Activated CD4-positive, alpha-beta T cell treated with anti-CD3 and anti-CD28 coated beads, Interleukin-2, amount 50 U/mL, for 1 hour (primary cell): ENCODE measurements at regions not wholly inside any gene's neighbourhood (a gene's known extent, or its start where the extent isn't known, plus 50 kb on each side); places are given as distances from the start of the nearest gene placed in this dataset.

Source experiments
- DNase-seq: peaks from one replicate; pipeline ENCODE4 v3.0.0-alpha.2; 2020

DNA sequence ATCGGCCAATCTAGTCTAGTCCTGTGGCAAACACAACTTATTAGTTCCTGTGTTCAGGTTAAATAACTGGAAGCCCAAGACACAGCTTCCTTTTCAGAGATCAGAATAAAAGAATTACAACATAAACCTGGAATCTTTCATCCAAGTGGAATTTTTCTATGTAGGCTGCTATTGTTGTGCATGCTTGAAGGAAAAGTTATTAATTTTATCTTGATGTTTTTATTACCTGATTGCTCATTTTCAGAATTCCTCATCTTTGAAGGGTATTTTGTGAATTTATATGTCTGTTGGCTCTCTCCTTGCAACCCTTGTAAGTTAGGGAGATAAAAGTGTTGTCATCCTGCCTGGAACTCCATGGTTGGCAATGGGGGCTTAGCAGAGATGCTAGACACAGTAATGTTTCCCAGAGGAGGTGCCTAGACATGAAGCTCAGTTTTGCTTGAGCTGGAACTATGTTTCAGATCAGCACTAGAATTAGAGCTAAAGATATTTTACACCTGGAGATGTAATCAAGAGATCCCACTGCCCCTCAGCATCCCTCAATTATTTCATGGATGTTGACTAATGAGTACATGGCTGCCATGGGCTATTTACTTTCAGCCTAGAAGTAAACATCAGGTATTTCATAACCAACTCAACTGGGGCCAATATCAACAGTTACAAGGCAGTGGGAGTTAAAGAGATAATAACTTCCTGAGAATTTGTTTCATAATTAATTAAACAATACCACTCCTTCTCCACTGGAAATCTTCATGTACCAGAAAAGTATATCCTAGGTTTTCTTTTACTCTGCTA lies 367.0 kb upstream of the MARCKS start:
- no peak for DNase-seq

DNA sequence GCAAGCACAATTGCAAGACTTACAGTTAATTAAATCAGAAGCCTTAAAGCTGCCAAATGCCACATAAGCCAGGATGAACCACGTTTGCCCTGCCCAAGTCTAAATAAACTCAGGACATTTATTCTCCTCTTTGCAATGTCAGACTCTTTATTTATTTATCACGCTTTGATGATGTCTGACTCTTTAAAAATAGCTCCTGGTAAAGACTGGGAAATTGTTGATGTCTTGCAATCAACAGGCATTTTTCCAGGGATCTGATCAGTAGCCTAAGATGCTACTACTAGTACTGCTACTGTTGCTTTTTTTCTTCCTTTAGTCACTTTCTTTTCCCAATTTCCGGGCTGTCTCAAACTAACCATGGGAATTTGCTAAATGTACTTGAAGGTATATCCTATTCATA lies 365.8 kb upstream of the MARCKS start:
- no peak for DNase-seq

DNA sequence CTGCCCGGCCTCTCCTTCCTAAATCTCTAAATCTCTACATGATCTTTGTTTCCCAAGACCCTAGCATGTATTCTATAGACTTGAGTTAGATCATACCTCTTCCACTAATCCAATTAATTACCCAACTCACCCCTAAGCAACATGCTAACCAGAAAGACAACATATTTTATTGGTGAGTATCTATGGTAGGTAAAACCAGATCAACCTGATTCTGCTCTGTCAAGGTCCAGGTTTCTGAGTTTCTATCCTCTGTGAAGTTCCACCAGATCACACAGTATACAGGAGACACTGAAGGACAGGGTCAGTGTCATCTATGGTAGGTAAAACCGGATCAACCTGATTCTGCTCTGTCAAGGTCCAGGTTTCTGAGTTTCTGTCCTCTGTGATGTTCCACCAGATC lies 363.2 kb upstream of the MARCKS start:
- DNase-seq = no peak

DNA sequence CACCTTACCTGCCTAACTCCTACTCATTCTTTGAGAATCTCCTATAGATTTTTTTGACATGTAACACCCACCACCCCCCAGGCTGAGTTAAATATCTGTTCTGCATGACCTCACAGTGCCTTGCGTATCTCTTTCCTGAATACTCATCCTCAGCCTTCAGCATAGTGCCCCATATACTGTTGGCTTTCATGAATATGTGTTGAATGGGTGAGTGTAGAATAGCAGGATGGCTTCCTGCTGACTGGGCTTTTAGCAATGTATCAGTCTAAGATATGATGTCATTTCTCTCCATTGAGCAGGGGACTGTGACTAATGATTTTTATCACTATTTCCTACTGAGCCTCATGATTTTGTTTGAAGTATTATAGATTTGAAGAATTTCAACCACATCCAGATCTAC lies 361.6 kb upstream of the MARCKS start:
- no peak for DNase-seq

DNA sequence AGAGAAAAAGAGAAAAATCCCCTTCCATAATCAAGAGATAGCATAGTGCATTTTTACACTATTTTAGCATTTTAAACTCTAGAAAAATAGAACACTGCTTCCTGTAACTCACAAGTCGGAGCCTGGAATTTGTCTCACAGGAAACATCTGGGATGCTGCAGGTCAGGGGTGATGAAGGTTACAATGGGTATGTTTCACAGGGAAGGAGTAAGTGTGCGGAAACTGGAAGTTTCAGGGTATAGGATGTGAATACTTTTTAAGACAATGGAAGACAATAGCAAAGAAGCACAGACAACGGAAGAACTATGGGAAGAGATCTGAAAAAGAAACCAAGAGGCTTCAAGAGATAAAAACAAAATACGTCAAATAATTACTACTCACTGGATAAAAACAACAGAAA lies 361.0 kb upstream of the MARCKS start:
- DNase-seq = no peak

DNA sequence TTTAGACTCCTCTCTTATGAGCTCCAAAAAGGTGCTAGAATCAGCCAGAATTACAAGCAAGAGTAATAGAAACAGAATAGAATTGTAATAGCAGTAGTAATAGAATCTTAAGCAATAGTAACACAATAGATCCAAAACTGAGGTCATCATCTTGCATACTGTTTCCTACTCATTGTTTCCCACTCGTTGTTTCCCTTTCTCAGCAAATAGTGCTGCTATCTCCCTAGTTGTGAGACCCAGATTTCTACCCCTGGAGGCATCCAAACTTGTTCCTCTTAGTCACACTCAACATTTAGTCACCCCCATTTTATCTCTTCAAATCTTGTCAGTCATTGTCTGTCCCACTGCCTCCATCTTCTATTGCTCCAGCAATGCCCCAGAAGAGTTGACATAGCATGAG lies 356.9 kb upstream of the MARCKS start:
- DNase-seq = no peak

DNA sequence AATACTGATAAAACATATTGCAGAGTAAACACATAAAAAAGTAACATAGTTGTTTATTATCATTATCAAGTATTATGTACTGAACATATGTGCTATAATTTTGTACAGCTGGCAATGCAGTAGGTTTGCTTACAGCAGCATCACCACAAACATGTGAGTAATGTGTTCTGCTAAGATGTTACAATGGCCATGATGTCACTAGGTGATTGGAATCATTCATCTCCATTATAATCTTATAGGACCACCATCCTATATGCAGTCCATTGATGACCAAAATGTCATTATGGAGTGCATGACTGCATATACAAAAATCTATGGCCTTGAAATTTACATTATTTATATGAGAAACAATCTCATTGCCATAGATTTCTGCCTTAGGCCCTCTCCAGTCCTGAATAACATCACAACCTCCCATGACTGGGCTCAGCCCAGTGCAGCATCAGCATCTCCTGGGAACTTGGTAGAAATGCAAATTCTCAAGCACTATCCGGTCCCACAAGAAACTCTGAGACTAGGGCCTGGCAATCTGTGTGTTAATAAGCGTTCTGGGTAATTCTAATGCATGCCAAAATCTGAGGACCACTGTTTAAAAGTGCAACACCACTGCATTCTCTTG lies 352.0 kb upstream of the MARCKS start:
- no peak for DNase-seq

DNA sequence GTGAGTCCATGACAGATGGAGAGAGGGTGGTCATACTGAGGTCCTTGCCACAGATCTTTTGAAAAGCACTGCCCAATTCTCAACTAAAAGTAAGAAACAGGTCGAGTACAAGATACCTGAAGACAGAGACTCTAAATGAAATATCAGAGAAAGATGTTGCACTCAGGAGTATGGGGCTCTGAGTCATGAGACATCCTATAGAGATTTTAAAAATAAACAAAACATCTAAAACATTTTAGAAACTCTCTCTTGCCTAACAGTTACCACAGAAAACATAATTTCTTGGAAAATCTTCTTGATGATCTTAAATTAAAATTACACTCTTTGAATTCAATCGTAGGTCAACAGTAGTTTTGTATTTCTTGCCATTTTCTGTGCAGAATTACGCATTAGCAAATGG lies 348.9 kb upstream of the MARCKS start:
- DNase-seq = no peak

DNA sequence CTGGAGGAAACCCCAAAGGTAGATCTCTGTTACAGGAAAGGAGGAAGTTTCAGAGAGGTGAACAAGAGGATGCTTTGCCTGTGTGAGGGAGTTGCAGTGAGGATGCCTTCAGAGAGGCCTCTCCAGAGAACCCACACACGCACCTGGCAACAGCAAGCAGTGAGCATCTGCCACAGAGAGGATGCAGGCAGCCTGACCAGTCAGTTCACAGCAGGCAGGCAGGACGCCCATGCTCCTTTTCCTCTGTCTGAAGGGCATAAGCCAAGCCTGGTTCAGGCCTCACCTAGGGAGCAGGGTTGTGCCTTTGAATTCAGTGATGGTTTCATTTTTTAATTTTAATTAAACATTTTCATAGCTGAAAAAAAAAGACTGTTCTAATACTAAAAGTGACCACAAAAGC lies 346.0 kb upstream of the MARCKS start:
- DNase-seq = no peak

DNA sequence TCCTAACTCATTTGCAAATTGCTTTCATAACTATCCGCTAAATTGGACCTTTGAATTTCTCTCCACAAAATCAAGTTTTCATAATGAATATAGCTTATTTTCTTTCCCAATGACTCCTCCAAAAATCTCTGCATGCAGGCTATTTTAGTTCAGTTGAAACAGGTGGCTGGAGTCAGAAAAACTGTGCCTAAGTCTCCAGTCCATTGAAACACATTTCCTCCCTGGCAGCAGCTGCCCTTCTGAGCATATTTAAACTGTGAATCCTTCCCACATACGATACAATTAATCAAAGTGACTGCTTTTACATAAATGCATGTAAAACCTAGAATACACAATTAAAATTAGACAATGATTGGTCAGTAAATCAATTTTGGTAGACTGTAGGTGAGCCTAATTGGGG lies 344.6 kb upstream of the MARCKS start:
- DNase-seq = no peak

DNA sequence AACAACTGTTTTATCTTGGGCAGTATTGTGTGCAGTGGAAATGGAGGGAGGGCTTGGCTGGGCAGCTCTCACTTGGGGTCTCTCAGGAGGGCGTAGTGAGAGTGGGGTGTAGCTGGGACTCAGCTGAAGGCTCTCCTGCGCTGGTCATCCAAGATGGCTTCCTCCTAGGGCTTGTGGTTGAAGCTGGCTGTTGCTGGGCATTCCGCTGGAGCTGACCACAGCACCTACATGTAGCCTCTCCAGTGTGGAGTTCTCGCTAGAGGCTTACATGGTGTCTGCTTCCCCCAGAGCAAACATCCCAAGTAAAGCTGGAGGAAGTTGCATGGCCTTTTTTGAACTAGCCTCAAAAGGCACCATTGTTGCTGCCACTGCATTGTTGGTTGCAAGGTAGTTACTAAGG lies 344.1 kb upstream of the MARCKS start:
- no peak for DNase-seq

DNA sequence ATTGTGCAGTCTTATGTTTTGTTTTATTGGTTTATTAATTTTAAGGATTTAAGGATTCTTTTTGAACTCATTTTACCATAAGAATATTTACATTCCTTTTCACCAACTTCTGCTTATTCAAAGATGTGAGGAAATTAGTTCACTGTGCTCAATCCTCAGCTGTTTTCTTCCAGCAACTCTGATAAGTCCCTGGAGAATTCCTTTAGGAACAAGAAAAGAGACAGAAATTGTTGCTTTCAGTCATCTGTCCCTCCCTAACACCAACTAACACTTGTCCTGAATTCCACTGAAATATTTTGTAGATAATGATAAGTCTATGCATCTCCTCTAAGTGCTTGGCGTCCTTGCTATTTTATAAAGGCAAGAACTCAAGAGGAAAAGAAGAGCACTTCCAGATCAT lies 334.8 kb upstream of the MARCKS start:
- no peak for DNase-seq

DNA sequence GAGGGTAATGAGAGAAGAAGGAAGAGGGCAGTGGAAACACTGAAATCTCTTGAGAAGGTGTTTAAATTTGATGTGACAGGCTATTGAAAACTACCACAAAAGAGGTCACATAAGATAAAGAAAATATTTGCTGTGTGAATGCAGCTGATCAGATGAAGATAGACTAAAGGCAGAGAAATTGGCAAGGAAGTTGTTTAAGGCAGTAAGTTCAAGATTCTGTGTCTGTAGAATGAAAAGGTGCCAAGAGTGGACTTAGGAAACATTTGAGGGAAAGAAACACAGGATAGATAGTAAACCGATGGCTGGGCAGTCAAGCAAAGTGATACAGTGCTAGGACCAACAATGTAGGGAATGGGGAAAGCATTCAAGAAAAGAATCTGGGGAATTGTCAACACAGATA lies 332.3 kb upstream of the MARCKS start:
- DNase-seq = no peak

DNA sequence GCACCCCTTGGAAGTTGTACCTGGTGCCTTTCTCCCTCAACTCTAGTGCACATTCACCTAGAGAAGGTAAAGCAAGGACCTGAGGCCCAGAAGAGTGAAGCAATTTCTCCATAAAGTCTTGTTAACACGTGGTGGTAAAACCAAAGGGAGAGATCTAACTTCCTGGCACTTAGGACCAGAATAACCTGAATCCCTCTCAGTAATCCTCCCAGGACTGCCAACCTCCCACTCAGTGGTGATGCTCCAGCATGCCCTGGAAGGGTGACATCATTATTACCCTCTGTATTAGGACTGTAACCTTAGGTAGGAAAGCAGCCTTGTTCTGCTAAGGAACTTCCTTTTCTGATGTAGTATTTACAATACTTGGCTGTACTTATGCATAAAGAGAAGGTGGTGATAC lies 330.6 kb upstream of the MARCKS start:
- no peak for DNase-seq

DNA sequence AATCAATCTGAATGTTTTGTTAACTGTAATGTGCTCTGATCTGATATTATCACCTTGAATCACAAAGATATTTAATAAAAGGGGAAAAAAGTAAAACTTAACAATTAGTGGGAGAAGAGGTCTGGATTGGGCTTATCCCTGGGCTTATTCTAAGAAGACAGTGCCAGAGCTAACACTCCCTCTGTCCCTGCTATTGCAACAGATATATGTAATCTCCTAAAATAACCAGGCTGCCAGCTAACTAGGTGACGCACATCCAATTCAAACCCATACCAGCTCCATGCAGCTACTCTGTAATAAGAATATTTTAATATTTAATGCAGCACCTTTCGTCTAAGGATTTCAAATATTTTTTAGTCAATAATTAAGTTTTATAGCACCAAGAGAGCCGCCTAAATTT lies 330.1 kb upstream of the MARCKS start:
- no peak for DNase-seq

DNA sequence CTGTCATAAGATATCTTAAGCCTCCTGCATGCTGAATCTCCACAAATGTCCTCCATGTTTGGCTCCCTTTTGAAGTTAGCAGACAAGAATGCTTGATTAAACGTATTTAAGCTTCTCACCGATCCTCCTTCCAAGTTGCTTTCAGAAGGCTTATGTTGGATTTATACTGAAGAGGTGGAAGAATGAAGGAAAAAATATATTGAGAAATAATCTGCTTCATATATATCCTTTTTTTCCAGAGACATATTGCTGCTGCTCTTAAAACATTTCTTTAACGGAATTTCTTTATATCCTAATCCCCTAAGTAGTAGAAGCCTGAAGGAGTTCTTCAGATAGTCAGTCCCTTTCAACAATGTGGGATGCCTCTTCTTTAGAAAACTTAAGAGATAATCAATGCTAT lies 329.0 kb upstream of the MARCKS start:
- DNase-seq = no peak

DNA sequence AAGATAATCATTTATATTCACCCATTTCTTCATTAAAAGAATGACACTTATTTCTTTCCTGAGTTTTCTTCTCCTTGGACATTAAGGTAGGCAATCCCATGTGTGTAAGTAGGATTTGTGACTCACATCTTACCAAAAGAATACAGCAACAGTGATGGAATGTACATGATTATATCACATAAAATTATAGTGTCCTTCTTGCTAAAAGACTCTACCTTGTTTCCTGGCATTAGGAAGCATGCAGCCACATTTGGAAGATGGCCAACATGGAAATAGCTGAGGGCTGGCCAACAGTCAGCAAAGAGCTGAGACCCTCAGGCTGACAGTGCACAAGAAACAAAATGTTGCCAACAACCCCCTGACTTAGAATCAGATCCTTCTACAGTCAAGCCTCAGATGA lies 327.9 kb upstream of the MARCKS start:
- DNase-seq = no peak

DNA sequence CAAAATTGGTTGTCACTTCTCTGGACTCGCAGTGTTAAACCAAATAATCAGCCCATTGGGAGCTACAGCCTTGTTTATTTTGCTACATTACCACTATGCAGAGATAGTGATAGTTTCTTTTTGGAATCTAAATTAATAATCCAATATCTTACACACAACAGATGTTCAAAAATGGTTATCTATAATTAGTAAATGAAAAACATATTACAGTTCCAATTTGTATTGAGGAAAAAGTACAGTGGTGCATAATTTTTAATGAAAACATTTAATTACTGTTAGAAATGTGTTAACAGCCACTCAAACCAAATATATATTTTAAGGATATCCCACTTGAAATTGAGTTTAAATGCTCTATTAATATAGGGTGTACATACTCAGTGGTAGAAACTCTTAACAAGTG lies 327.3 kb upstream of the MARCKS start:
- no peak for DNase-seq

DNA sequence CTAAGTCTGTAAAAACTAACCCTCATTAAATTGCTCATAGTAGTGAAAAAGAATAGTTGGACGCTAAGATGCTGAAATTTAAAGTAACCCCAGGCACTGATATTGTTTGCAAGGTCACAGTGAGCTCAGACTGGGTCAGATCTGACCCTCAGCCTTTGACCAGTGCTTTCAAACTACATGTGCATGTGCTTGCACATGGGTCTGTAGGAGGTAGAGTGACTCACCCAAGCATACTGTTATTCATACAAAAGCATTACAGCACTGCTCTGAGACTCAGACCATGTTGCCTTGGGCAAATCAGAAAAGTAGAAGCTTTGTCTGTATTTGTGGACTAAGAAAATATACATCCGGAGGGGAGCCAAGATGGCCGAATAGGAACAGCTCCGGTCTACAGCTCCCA lies 326.4 kb upstream of the MARCKS start:
- DNase-seq = no peak

DNA sequence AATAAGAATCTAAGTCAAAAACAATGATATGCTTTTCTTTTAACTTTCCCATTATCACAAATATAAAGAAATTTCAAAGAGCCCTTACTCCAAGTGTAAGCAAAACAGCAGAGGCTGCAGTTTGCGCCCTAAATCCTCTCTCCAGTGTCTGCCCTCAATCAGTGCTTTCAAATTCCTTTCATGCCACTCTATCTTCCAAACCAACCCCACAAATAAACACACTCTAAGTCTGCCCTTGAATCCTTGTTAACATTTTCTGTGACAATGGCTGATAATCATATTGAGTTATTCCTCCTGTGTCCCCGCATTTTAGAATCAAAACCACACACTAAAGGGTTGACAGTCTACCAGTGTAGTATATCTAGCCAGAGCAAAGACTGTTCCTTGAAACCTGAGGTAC lies 317.9 kb upstream of the MARCKS start:
- no peak for DNase-seq

DNA sequence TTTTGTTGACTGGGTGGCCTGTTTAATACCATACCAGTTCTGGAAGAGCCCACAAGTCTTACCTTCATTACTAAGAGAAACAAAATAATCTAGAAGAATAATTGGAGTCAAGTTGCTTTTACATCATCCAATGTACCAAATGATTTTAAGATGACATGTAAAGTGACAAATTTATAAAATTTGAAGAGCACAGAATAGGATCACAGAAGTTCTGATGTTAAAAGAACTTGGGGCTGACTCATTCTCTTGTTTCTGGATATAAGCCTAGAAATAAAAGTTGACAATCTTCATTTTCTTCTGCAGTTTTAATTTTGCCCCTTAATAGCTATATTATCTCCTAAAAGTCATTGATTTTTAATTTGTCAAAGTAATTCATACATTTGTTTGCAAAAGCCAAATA lies 317.5 kb upstream of the MARCKS start:
- no peak for DNase-seq

DNA sequence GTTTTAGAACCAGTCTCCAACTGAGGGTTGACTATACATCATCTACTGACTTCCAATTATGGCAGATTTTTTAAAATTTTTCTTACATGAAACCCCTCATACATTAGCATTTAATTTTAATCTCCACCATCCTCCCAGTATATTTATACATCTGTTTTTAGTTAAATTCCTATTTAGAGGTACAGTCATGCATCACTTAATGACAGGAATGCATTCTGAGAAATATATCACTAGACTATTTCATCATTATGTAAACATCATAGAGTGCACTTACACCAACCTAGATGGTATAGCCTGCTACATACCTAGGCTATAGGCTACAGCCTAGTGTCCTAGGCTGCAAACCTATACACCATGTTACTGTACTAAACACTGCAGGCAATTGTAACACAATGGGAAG lies 316.7 kb upstream of the MARCKS start:
- DNase-seq = no peak

DNA sequence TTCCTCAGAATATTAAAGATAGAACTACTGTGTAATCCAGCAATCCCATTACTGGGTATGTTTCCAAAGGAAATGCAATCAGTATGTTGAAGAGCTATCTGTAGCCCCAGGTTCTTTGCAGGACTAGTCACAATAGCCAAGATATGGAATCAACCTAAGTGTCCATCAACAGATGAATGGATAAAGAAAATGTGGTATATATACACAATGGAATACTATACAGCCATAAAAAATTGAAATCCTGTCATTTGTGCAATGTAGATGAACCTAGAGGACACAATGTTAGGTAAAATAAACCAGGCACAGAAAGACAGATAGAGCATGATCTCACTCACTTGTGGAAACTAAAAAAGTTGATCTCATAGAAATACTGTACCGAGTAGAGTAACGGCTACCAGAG lies 306.0 kb upstream of the MARCKS start:
- DNase-seq = no peak

DNA sequence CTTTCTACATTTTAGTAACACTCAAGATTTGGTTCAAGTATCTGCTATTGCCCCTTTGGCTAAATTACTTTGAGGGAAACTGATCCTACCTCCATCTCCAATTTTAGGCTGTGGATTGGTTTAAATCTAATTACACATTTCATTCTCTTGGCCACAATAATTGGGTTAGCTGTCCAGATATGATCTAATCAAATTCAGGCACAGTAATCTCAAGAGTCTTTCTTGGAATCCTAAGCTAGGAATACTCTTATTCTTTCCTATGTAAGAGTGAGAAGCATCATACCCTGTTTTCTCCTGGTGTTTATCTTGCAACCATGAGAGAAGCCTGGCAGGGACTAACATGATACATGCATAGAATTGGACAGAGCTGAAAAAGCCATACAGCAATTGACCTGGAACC lies 300.4 kb upstream of the MARCKS start:
- no peak for DNase-seq

DNA sequence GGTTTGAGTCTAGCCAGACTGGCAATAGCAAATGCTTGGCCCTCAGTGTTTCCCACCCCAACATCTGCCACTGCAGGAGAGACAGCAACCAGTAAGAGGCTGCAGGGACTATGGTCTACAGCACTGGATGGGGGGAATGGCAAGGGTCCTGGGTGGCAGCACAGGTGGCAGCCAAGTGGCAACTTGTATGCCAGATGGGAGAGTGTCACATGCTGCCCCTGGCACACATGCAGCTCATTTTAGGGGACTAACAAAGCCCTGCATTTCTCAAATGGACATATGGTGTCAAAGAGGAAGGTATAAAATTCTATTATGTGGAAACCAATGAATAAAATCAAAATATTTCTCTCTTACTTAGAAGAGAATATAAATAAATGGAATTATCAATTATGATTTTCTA lies 298.7 kb upstream of the MARCKS start:
- DNase-seq = no peak
